Endodermal cell (in vitro differentiated cells): ENCODE measurements at regions not wholly inside any gene's neighbourhood (a gene's known extent, or its start where the extent isn't known, plus 50 kb on each side); places are given as distances from the start of the nearest gene placed in this dataset.

Experiments
- DNase-seq: peaks from one replicate; pipeline ENCODE4 v3.0.0-alpha.2; 2017
- H3K27ac ChIP-seq: 2 replicates; pipeline ENCODE4 v1.5.1; 2013; ENCODE audit warnings: mild to moderate bottlenecking, low read depth, low read length, moderate library complexity
- H3K27me3 ChIP-seq: 2 replicates; pipeline ENCODE4 v1.6.1; 2013; ENCODE audit warnings: mild to moderate bottlenecking, low read length, moderate library complexity; ENCODE audit not compliant: insufficient read depth, control insufficient read depth, poor library complexity, severe bottlenecking
- H3K36me3 ChIP-seq: 2 replicates; pipeline ENCODE4 v1.7.0; 2013; ENCODE audit warnings: mild to moderate bottlenecking, low read length, moderate library complexity; ENCODE audit not compliant: control insufficient read depth, insufficient read depth
- H3K4me1 ChIP-seq: one replicate; pipeline ENCODE4 v1.7.0; 2013; ENCODE audit warnings: low read length; ENCODE audit not compliant: control insufficient read depth, insufficient read depth
- H3K4me3 ChIP-seq: 2 replicates; pipeline ENCODE4 v1.5.1; 2013; ENCODE audit warnings: mild to moderate bottlenecking, low read length, moderate library complexity
- H3K9ac ChIP-seq: 2 replicates; pipeline ENCODE4 v1.6.1; 2013; ENCODE audit warnings: mild to moderate bottlenecking, low read length, moderate library complexity; ENCODE audit not compliant: poor library complexity, severe bottlenecking; ENCODE audit errors: extremely low read depth
- H3K9me3 ChIP-seq: 2 replicates; pipeline ENCODE4 v1.6.1; 2013; ENCODE audit warnings: mild to moderate bottlenecking, low read length, moderate library complexity; ENCODE audit not compliant: control insufficient read depth
- H3K27ac Mint-ChIP-seq: 2 replicates; pipeline ENCODE4 v1.8.0; 2020; ENCODE audit warnings: mixed read lengths
- H3K27me3 Mint-ChIP-seq: 2 replicates; pipeline ENCODE4 v1.8.0; 2021; ENCODE audit warnings: mild to moderate bottlenecking, mixed read lengths; ENCODE audit not compliant: insufficient read depth
- H3K36me3 Mint-ChIP-seq: 2 replicates; pipeline ENCODE4 v1.8.0; 2020; ENCODE audit warnings: low read depth, mixed read lengths
- H3K4me1 Mint-ChIP-seq: 2 replicates; pipeline ENCODE4 v1.8.0; 2020; ENCODE audit warnings: mixed read lengths
- H3K4me3 Mint-ChIP-seq: 2 replicates; pipeline ENCODE4 v1.8.0; 2020; ENCODE audit warnings: mild to moderate bottlenecking, moderate library complexity, mixed read lengths
- H3K9me3 Mint-ChIP-seq: 2 replicates; pipeline ENCODE4 v1.8.0; 2020; ENCODE audit warnings: mild to moderate bottlenecking, mixed read lengths
- CTCF ChIP-seq: fragments of 200-600 bp; sonication (generic); conservative IDR thresholded peaks from 2 replicates; pipeline ENCODE4 v1.5.0; 2021; ENCODE audit warnings: antibody characterized with exemption, mild to moderate bottlenecking
- WGBS, 2 experiments: methylation state at CpG; one replicate each; pipeline versions ENCODE4 v1.1.5 to v1.1.7; 2013; ENCODE audit warnings: missing lambda C conversion rate in 2 of 2, mixed read lengths in 1 of 2; ENCODE audit not compliant: insufficient coverage in 1 of 2, insufficient read length in 1 of 2; 5-methylcytosine and 5-hydroxymethylcytosine counted together

GRCh38 chr18:56492136-56492535, 146.3 kb downstream of the TXNL1 start:
- H3K27me3 Mint-ChIP-seq, result no peaks in the 10 kb centered on the region
- H3K9me3 Mint-ChIP-seq, result no peaks in the 10 kb centered on the region
- H3K4me1 Mint-ChIP-seq, result no peaks in the 10 kb centered on the region
- Histone ChIP-seq H3K4me1 (no peaks in the 10 kb centered on the region), H3K27me3 (no peaks in the 10 kb centered on the region), H3K9ac (no peak overlapping the region), H3K4me3 (no peak overlapping the region), H3K27ac (no peak overlapping the region), H3K9me3 (no peaks in the 10 kb centered on the region), H3K36me3 (no peaks in the 10 kb centered on the region)
- no peak for TF ChIP-seq CTCF
- no peaks in the 10 kb centered on the region for H3K36me3 Mint-ChIP-seq
- DNase-seq, result no peak
- no peak overlapping the region for H3K27ac Mint-ChIP-seq
- H3K4me3 Mint-ChIP-seq, result no peak overlapping the region

GRCh38 chr18:56490942-56491341, 147.4 kb downstream of the TXNL1 start:
- H3K27me3 ChIP-seq, result no peaks in the 10 kb centered on the region
- no peak overlapping the region for H3K27ac ChIP-seq
- WGBS, 2 experiments, result 90 to 92% methylated on average over 2 to 4 of the region's 4 CpGs
- no peak overlapping the region for H3K4me3 ChIP-seq
- no peak overlapping the region for H3K27ac Mint-ChIP-seq
- no peak for TF ChIP-seq CTCF
- DNase-seq, result no peak
- H3K36me3 Mint-ChIP-seq, result no peaks in the 10 kb centered on the region
- H3K36me3 ChIP-seq, result no peaks in the 10 kb centered on the region
- H3K4me1 ChIP-seq, result no peaks in the 10 kb centered on the region
- no peaks in the 10 kb centered on the region for H3K9me3 ChIP-seq
- no peaks in the 10 kb centered on the region for H3K9me3 Mint-ChIP-seq
- no peak overlapping the region for H3K9ac ChIP-seq
- H3K27me3 Mint-ChIP-seq, result no peaks in the 10 kb centered on the region
- H3K4me3 Mint-ChIP-seq, result no peak overlapping the region
- H3K4me1 Mint-ChIP-seq, result no peaks in the 10 kb centered on the region

GRCh38 chr18:56489893-56490292, 148.5 kb downstream of the TXNL1 start:
- no peaks in the 10 kb centered on the region for H3K36me3 ChIP-seq
- no peak for DNase-seq
- no peaks in the 10 kb centered on the region for H3K36me3 Mint-ChIP-seq
- H3K4me3 Mint-ChIP-seq, result no peak overlapping the region
- H3K9me3 Mint-ChIP-seq, result no peaks in the 10 kb centered on the region
- H3K27me3 ChIP-seq, result no peaks in the 10 kb centered on the region
- no peak for TF ChIP-seq CTCF
- no peaks in the 10 kb centered on the region for H3K27me3 Mint-ChIP-seq
- no peaks in the 10 kb centered on the region for H3K4me1 Mint-ChIP-seq
- no peak overlapping the region for H3K27ac ChIP-seq
- H3K9me3 ChIP-seq, result no peaks in the 10 kb centered on the region
- no peak overlapping the region for H3K9ac ChIP-seq
- no peak overlapping the region for H3K27ac Mint-ChIP-seq
- WGBS, 2 experiments, result 89 to 100% methylated on average over 5 of the region's 5 CpGs
- H3K4me3 ChIP-seq, result no peak overlapping the region
- no peaks in the 10 kb centered on the region for H3K4me1 ChIP-seq
